ENCODE measurements at regions not wholly inside any gene's neighbourhood (a gene's known extent, or its start where the extent isn't known, plus 50 kb on each side); places are given as distances from the start of the nearest gene placed in this dataset.

GRCh38 chr2:6635296-6635695 lies 230.4 kb downstream of the CMPK2 start:
- no peak for TF ChIP-seq CTCF (conservative IDR thresholded peaks at IDR 0.05 in 1 of 2, IDR thresholded peaks at IDR 0.05 in 1 of 2; ENCODE audit: extremely low read depth in 1 of 2, insufficient read depth in 1 of 2, low read depth in 1 of 2, low read length in 2 of 2)
- TF ChIP-seq EZH2 (IDR thresholded peaks at IDR 0.05; ENCODE audit: borderline replicate concordance, low read length): no peak
